Mesothelial cell of epicardium (in vitro differentiated cells): ENCODE measurements at regions not wholly inside any gene's neighbourhood (a gene's known extent, or its start where the extent isn't known, plus 50 kb on each side); places are given as distances from the start of the nearest gene placed in this dataset.

Experiments used
- DNase-seq, 2 experiments: peaks; one replicate each; pipeline ENCODE4 v3.0.0; 2021; ENCODE audit warnings: low spot score in 2 of 2; ENCODE audit not compliant: unreplicated experiment in 2 of 2
- H3K27ac Mint-ChIP-seq: 2 replicates; pipeline ENCODE4 v1.8.0; 2021; ENCODE audit warnings: mixed read lengths
- H3K27me3 Mint-ChIP-seq: 2 replicates; pipeline ENCODE4 v1.8.0; 2021; ENCODE audit warnings: low read depth, mixed read lengths
- H3K36me3 Mint-ChIP-seq: 2 replicates; pipeline ENCODE4 v1.8.0; 2021; ENCODE audit warnings: mixed read lengths
- H3K4me1 Mint-ChIP-seq: 2 replicates; pipeline ENCODE4 v1.8.0; 2021; ENCODE audit warnings: mixed read lengths
- H3K4me3 Mint-ChIP-seq: 2 replicates; pipeline ENCODE4 v1.8.0; 2021; ENCODE audit warnings: mild to moderate bottlenecking, moderate library complexity, mixed read lengths
- H3K9me3 Mint-ChIP-seq: 2 replicates; pipeline ENCODE4 v1.8.0; 2021; ENCODE audit warnings: mixed read lengths
- TF ChIP-seq, protein P1 (sequence below): fragments of 200-600 bp; sonication (generic); IDR thresholded peaks from one replicate; pipeline ENCODE4 v1.5.0; 2021; ENCODE audit warnings: antibody characterized with exemption; ENCODE audit not compliant: unreplicated experiment

DNA sequence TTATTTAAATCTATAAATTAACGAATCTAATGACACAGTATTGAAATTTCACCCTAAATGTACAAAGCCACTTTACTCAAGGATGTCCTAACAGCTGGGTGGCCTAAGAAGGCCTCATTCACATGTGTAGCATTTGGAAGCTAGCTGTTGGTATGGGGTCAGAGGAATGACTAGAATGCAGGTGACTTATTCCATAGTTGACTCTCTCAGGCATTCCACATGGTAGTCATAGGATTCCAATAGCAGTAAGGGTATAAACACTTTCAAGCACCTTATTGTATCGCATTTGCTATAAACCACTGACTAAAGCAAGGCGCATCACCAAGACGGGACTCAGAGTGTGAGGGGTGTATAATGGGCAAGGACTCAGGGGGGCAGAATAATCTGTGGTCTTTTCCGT is 294.8 kb upstream of the EPHA3 start:
- peaks cover 20% of the 10 kb centered on the region for H3K4me1 Mint-ChIP-seq
- TF ChIP-seq, protein P1, sequence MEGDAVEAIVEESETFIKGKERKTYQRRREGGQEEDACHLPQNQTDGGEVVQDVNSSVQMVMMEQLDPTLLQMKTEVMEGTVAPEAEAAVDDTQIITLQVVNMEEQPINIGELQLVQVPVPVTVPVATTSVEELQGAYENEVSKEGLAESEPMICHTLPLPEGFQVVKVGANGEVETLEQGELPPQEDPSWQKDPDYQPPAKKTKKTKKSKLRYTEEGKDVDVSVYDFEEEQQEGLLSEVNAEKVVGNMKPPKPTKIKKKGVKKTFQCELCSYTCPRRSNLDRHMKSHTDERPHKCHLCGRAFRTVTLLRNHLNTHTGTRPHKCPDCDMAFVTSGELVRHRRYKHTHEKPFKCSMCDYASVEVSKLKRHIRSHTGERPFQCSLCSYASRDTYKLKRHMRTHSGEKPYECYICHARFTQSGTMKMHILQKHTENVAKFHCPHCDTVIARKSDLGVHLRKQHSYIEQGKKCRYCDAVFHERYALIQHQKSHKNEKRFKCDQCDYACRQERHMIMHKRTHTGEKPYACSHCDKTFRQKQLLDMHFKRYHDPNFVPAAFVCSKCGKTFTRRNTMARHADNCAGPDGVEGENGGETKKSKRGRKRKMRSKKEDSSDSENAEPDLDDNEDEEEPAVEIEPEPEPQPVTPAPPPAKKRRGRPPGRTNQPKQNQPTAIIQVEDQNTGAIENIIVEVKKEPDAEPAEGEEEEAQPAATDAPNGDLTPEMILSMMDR, result no peak
- no peaks in the 10 kb centered on the region for H3K36me3 Mint-ChIP-seq
- no peak overlapping the region for H3K4me3 Mint-ChIP-seq
- H3K9me3 Mint-ChIP-seq, result no peaks in the 10 kb centered on the region
- no peaks in the 10 kb centered on the region for H3K27me3 Mint-ChIP-seq
- DNase-seq, result no peak
- no peak overlapping the region for H3K27ac Mint-ChIP-seq

- H3K27ac Mint-ChIP-seq, result no peak overlapping the region
- peaks cover 2% of the 10 kb centered on the region for H3K4me1 Mint-ChIP-seq
- H3K9me3 Mint-ChIP-seq, result no peaks in the 10 kb centered on the region
- no peak overlapping the region for H3K4me3 Mint-ChIP-seq
- no peaks in the 10 kb centered on the region for H3K36me3 Mint-ChIP-seq
- no peaks in the 10 kb centered on the region for H3K27me3 Mint-ChIP-seq
- no peak for DNase-seq
- TF ChIP-seq, protein P1, result no peak
These were observed 291.0 kb upstream of the EPHA3 start for GRCh38 chr3:88816445-88816844.

GRCh38 chr3:88824666-88825564 is 282.5 kb upstream of the EPHA3 start:
- no peaks in the 10 kb centered on the region for H3K9me3 Mint-ChIP-seq
- no peak overlapping the region for H3K27ac Mint-ChIP-seq
- no peaks in the 10 kb centered on the region for H3K4me1 Mint-ChIP-seq
- no peaks in the 10 kb centered on the region for H3K27me3 Mint-ChIP-seq
- no peaks in the 10 kb centered on the region for H3K36me3 Mint-ChIP-seq
- TF ChIP-seq, protein P1, result no peak
- DNase-seq, result no peak
- no peak overlapping the region for H3K4me3 Mint-ChIP-seq

GRCh38 chr3:88828466-88828865 is 279.0 kb upstream of the EPHA3 start:
- no peak overlapping the region for H3K27ac Mint-ChIP-seq
- H3K9me3 Mint-ChIP-seq, result no peaks in the 10 kb centered on the region
- H3K36me3 Mint-ChIP-seq, result no peaks in the 10 kb centered on the region
- no peak overlapping the region for H3K4me3 Mint-ChIP-seq
- TF ChIP-seq, protein P1, result no peak
- H3K4me1 Mint-ChIP-seq, result no peaks in the 10 kb centered on the region
- no peak for DNase-seq
- no peaks in the 10 kb centered on the region for H3K27me3 Mint-ChIP-seq

DNA sequence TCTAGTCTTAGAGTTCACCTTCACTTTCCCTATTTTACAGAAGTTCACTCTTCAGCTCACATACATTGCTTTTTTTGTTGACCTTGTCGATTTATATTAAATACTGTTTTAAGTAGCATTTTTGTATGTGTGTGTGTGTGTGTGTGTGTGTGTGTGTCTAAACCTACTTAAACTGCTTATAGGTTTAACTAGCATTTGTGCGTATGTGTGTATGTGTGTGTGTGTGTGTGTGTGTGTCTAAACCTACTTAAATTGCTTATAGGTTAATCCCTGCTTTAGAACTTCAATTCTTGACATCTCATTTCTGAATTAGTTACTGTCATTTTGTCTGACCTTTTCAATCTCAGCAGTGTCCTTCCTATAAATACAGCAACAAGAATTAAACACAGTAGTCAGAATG is 254.8 kb upstream of the EPHA3 start:
- H3K9me3 Mint-ChIP-seq, result peaks cover 8% of the 10 kb centered on the region
- no peaks in the 10 kb centered on the region for H3K36me3 Mint-ChIP-seq
- no peak overlapping the region for H3K27ac Mint-ChIP-seq

More for the DNA sequence above, 254.8 kb upstream of the EPHA3 start:
- DNase-seq, result no peak
- no peaks in the 10 kb centered on the region for H3K27me3 Mint-ChIP-seq
- H3K4me3 Mint-ChIP-seq, result no peak overlapping the region
- TF ChIP-seq, protein P1, result no peak
- no peaks in the 10 kb centered on the region for H3K4me1 Mint-ChIP-seq
